ENCODE measurements at regions not wholly inside any gene's neighbourhood (a gene's known extent, or its start where the extent isn't known, plus 50 kb on each side); places are given as distances from the start of the nearest gene placed in this dataset.

DNA sequence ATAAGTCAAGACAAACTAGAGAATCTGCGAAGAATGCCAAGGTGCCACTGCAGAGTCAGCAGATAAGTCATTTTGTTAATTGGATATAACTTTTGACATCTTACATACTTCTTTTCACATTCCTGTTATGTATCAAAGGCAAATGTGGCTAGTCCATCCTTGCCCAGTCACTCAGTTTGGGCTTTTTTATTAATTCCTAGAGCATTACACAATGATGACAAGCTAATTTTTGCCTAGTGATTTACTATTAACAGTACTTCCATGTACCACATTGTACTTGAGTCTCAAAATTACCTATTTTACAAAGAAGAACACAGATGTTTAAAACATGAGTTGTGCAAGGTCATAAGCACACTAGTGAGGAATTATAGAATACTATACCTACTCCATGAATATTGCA, 680.8 kb downstream of the DNAH5 start:
- WGBS, 3 donors: 90 to 97% (median 90%) methylated on average over 1 of the region's 1 CpG
- Histone ChIP-seq H3K27me3 (ENCODE audit: insufficient read depth in 3 of 3, low read length in 2 of 3) (no peaks in the 10 kb centered on the region), H3K27ac (no peak overlapping the region), H3K4me3 (no peak overlapping the region), H3K4me1 (no peaks in the 10 kb centered on the region), H3K9me3 (no peaks in the 10 kb centered on the region), H3K36me3 (ENCODE audit: insufficient read depth in 1 of 2, low read depth in 1 of 2) (no peaks in the 10 kb centered on the region)
- ATAC-seq (no peak), DNase-seq (no peak)
- TF ChIP-seq, protein P1, sequence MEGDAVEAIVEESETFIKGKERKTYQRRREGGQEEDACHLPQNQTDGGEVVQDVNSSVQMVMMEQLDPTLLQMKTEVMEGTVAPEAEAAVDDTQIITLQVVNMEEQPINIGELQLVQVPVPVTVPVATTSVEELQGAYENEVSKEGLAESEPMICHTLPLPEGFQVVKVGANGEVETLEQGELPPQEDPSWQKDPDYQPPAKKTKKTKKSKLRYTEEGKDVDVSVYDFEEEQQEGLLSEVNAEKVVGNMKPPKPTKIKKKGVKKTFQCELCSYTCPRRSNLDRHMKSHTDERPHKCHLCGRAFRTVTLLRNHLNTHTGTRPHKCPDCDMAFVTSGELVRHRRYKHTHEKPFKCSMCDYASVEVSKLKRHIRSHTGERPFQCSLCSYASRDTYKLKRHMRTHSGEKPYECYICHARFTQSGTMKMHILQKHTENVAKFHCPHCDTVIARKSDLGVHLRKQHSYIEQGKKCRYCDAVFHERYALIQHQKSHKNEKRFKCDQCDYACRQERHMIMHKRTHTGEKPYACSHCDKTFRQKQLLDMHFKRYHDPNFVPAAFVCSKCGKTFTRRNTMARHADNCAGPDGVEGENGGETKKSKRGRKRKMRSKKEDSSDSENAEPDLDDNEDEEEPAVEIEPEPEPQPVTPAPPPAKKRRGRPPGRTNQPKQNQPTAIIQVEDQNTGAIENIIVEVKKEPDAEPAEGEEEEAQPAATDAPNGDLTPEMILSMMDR (IDR thresholded peaks at IDR 0.05): no peak
- intact Hi-C loops (cut with DNase I): no loop called here

DNA sequence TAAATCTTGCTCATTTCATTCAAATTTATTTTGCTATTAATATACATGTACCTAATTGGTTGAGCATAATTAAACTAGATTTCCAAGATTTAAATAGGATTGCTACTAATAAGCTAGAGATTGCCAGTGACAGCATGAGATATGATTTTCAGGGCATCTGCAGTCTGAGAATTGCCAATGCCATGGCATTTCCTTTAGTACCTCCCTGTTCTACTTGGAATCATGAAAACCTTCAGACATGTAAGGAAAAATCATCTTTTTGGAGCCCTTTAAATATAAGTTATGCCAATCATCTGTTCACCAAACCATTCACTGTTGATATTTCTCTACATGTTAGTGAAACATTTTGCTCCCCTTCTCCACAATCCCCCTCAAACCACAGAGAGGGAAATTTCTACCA, 691.4 kb downstream of the DNAH5 start:
- Histone ChIP-seq H3K4me3 (no peak overlapping the region), H3K27me3 (ENCODE audit: insufficient read depth in 3 of 3, low read length in 2 of 3) (no peaks in the 10 kb centered on the region), H3K4me1 (no peaks in the 10 kb centered on the region), H3K9me3 (no peaks in the 10 kb centered on the region), H3K27ac (no peak overlapping the region), H3K36me3 (ENCODE audit: insufficient read depth in 1 of 2, low read depth in 1 of 2) (no peaks in the 10 kb centered on the region)
- TF ChIP-seq, protein P1 (IDR thresholded peaks at IDR 0.05): no peak
- DNase-seq: no peak
- intact Hi-C loops (cut with DNase I): no loop called here
- no peak for ATAC-seq

DNA sequence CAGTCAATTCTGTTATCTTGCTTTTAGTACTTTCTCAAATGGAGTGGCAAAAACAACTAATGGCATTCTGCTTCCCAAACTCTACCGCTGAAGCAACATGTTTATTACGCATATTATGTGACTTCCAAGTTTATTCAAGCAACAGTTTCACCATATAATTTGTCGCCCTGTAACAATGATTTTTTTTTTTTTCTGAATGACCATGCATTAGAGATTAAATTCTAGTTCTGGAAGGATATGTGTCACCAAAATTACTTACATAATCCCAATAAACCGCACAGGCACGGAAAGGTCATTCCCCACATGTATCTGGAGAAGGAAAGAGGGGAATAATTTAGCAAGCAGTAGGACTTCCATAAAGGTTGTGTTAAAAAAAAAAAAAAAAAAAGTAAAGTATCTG, 691.8 kb downstream of the DNAH5 start:
- H3K27ac ChIP-seq: no peak overlapping the region
- H3K4me3 ChIP-seq: no peak overlapping the region
- intact Hi-C loops (cut with DNase I): no loop called here
- no peaks in the 10 kb centered on the region for H3K4me1 ChIP-seq
- TF ChIP-seq, protein P1 (IDR thresholded peaks at IDR 0.05): no peak
- H3K36me3 ChIP-seq (ENCODE audit: insufficient read depth in 1 of 2, low read depth in 1 of 2): no peaks in the 10 kb centered on the region
- 83 to 84% (median 84%) methylated on average over 5 of the region's 5 CpGs for WGBS, 3 donors
- DNase-seq (no peak), ATAC-seq (no peak)
- H3K27me3 ChIP-seq (ENCODE audit: insufficient read depth in 3 of 3, low read length in 2 of 3): no peaks in the 10 kb centered on the region
- no peaks in the 10 kb centered on the region for H3K9me3 ChIP-seq

DNA sequence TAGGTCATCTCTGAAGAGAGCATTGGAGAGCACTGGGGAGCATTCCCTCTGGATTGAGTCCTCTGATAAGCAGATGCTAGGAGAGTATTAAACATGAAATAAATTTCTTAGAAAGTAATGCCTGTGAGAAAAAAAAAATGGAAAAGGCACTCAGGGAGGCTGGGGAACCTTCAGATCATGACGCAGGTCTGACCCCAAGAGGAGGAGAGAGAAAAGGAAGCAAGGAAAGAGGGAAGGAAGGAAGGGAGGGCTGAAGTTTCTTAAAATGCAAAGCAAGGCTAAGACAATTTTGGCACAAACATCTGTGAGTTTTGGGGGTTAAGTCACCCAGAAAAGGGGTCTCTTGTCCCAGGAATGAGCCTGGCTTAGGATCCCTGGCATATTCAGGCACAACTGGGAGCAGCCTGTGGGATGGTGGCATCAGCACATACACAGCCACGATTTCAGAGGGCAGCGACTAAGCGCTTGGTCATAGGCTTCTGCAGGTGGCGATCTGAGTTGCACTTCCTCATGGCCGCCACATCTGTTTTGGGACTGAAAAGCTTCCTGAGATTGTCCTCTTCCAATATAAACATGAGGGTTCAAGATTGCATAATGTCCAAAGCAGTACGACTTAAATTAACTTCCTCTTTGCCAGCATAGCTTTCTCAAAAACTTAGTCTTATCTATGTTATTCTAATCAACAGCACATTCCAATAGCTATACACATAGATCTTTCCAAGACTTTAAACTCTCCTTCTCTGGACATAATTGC, 692.7 kb downstream of the DNAH5 start:
- no peak for ATAC-seq
- TF ChIP-seq, protein P1 (IDR thresholded peaks at IDR 0.05): no peak
- no peak overlapping the region for H3K4me3 ChIP-seq
- intact Hi-C loops (cut with DNase I): no loop called here
- no peak overlapping the region for H3K27ac ChIP-seq
- DNase-seq: no peak
- H3K27me3 ChIP-seq (ENCODE audit: insufficient read depth in 3 of 3, low read length in 2 of 3): no peaks in the 10 kb centered on the region
- H3K36me3 ChIP-seq (ENCODE audit: insufficient read depth in 1 of 2, low read depth in 1 of 2): no peaks in the 10 kb centered on the region
- no peaks in the 10 kb centered on the region for H3K4me1 ChIP-seq
- WGBS, 3 donors: 62 to 69% (median 66%) methylated on average over 7 of the region's 7 CpGs
- no peaks in the 10 kb centered on the region for H3K9me3 ChIP-seq
